ENCODE measurements at regions not wholly inside any gene's neighbourhood (a gene's known extent, or its start where the extent isn't known, plus 50 kb on each side); places are given as distances from the start of the nearest gene placed in this dataset.

DNA sequence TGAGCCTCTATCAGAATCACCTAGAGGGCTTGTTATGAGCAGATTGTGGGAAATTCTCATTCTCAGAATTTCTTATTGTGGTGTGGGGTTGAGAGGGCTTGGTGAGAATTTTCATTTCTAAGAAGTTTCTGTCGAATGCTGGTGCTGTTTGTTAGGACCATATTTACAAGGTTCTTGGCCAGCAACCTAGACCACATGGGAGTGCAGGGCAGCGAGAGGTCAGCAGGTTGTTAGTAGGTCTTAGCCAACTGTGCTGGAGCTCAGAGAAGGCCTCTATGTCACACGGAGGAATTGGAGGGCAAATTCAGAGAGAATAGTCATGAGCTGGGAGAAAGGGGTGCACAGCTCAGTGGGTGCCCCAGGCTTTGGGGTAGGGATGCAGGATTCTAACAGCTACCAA, 357.0 kb downstream of the LRRC70 start:
- no peak for TF ChIP-seq CTCF (IDR thresholded peaks at IDR 0.05)
- TF ChIP-seq EP300 (IDR thresholded peaks at IDR 0.05; ENCODE audit: low read depth): no peak
- TF ChIP-seq POLR2A (IDR thresholded peaks at IDR 0.05): no peak

All from transverse colon (tissue), 3 donors.